Retinal pigment epithelial cell (primary cell): ENCODE measurements at regions not wholly inside any gene's neighbourhood (a gene's known extent, or its start where the extent isn't known, plus 50 kb on each side); places are given as distances from the start of the nearest gene placed in this dataset.

Experiments used
- DNase-seq: peaks from one replicate; pipeline ENCODE4 v3.0.0-alpha.2; 2010; ENCODE audit warnings: low read depth
- H3K4me3 ChIP-seq: 2 replicates; pipeline ENCODE4 v1.5.1; 2011; ENCODE audit warnings: mild to moderate bottlenecking, low read length, control low read depth, moderate library complexity
- CTCF ChIP-seq: conservative IDR thresholded peaks from 2 replicates; pipeline ENCODE4 v1.5.1; 2011; ENCODE audit warnings: low read depth, low read length, control low read depth, inconsistent platforms

GRCh38 chr17:53640808-53641207 lies 181.9 kb upstream of the KIF2B start:
- H3K4me3 ChIP-seq: no peak overlapping the region
- TF ChIP-seq CTCF: no peak
- DNase-seq: no peak

- no peak overlapping the region for H3K4me3 ChIP-seq
- no peak for TF ChIP-seq CTCF
- DNase-seq: no peak
These were observed 187.3 kb upstream of the KIF2B start for GRCh38 chr17:53635444-53635843.

- no peak overlapping the region for H3K4me3 ChIP-seq
- DNase-seq: no peak
- TF ChIP-seq CTCF: no peak
These were observed 188.9 kb upstream of the KIF2B start for GRCh38 chr17:53633856-53634255.

GRCh38 chr17:53631486-53631885 lies 191.2 kb upstream of the KIF2B start:
- no peak for DNase-seq
- no peak overlapping the region for H3K4me3 ChIP-seq
- TF ChIP-seq CTCF: no peak

- no peak for DNase-seq
- no peak for TF ChIP-seq CTCF
- H3K4me3 ChIP-seq: no peak overlapping the region
These were observed 192.1 kb upstream of the KIF2B start for GRCh38 chr17:53630638-53631037.

- H3K4me3 ChIP-seq: no peak overlapping the region
- DNase-seq: no peak
These were observed 192.6 kb upstream of the KIF2B start for GRCh38 chr17:53630115-53630514.

GRCh38 chr17:53629188-53629587 lies 193.5 kb upstream of the KIF2B start:
- no peak for TF ChIP-seq CTCF
- H3K4me3 ChIP-seq: no peak overlapping the region
- no peak for DNase-seq

More at GRCh38 chr17:53630115-53630514, 192.6 kb upstream of the KIF2B start:
- no peak for TF ChIP-seq CTCF
